GM21515 (cell line): ENCODE measurements at regions not wholly inside any gene's neighbourhood (a gene's known extent, or its start where the extent isn't known, plus 50 kb on each side); places are given as distances from the start of the nearest gene placed in this dataset.
"Not testable (repeated sequence)": the region's sequence is repeated elsewhere in the genome, so short reads cannot be mapped to it uniquely, and the experiment has no call there.

Source experiments
- ATAC-seq: cut with Tn5 transposase; IDR thresholded peaks from one replicate; pipeline ENCODE4 v1.9.1; 2021; ENCODE audit not compliant: unreplicated experiment

DNA sequence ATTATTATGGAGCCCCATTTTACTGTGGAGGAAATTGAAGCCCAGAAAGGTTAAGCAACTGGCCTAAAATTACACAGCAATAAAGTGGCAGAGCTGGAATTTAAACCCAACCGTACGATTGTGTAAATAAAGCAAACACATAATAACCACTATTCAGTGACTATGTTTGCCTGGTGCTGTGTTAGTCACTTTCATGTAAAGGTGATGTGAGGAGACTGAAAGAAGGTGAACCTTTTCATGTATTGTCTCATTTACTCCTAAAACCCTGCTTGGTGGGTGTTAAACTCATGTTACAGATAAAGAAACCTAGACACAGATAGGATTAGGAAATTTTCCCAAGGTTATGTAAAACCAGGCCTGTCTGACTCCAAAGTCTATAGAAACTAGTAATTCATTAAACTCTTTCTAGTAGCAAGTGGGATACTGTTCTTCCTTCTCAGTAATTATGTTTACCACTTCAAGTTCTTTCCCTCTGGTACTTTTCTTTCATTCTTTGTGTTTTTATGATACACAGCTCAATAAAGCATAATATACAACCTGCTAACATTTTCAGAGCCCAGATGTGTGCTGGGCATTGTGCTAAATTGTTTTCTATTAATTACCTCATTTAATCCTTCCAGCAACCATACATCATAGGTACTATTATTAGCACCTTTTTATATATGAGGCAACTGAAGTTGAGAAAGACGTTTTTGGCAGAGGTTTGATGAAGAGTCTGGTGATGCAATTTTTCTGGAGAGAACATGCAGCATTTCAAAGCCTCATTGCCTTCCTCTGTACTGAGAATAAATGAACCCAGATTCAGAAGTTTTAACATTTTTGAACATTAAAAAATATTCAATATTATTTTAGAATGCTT is 202.7 kb downstream of the SPRY1 start:
- peak; percentile 14 for ATAC-seq

DNA sequence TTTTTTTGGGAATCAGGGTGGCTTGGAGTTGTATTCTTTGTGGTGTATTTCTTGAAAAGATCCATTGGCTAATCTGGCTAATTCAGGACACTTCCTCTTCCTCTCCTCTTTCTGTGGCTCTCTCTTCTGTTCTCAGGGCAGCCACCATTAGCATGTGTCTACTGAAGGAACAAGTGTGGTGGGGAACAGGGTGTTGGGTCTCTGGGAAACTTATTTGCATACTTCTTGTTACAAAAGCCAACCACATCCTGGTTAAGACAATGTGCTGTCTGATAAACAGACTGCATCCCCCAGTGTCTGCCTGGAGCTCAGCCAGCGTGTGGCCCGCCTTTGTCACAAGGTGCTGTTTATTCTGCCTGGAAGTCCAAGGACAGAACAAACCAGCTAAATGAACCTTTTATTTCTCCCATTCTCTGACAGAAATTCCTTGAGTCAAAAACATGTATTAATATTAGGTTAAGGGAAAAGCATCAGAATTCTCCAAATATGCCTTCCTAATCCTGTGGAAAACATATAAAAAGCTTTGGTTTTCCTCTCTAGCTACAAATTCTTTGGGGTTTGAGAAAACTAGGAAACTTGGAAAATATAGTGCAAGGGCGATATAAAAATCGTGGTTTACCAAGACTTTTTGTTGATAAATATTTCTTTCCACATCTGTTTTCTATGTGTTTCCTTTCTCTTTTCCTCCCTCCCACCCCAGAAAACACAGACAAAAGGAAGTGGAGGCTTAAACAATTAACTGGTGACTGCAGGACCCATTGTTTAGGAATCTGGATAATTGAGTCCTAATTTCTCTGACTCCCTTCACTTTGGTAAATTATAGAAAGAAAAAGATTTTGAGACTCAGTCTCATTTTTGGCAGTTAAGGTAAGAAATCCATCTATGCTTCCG is 203.6 kb downstream of the SPRY1 start:
- ATAC-seq, result peak; percentile 99

DNA sequence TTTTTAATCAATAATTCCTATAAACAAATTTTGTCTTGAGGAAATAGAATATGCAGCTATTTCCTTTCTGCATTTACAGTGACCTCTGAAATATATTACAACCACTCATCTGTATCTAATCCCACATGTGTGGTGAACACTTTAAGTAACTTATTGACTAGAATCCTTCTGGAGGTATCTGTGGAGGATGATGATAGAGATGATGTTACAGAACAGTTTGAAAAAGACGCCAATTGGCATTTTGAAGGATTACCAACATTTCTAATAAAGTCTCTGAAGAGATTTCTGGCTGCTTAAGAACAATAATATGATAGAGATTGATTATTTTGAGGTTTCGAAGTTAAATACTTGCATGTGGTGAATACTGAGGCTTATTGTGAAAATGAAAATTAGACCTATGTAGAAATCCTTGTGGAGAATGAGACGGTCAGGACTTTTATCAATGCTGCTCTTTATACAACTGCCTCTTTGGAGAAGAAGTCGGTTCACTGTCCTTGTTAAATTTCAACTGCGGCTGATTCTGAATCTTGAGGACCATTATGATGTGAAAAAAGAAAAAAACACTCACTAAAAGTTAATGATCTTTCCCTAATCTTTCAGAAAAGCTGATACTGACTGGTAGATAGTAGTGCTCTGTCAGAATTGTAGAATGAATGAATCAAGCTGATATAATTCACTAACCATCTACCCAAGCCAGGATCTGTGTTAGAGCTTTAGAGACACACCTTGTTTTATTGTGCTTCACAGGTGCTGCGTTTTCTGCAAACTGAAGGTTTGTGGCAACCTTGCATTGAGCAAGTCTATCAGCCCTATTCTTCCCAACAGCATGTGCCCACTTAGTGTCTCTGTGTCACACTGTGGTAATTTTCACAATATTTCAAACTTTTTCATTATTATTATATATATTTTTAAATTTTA is 204.7 kb downstream of the SPRY1 start:
- no peak for ATAC-seq

DNA sequence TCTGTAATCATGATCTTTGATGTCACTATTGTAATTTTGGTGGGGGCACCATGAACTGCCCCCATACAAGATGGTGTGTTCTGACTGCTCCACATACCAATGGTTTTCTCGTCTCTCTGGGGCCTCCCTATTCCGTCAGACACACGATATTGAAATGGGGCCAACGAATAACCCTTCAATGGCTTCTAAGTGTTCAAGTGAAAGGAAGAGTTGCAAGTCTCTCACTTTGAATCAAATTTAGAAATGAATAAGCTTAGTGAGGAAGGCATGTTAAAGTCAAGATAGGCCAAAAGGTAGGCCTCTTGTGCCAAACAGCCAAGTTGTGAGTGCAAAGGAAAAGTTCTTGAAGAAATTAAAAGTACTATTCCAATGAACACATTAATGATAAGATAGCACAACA is 205.4 kb downstream of the SPRY1 start:
- ATAC-seq, result no peak

DNA sequence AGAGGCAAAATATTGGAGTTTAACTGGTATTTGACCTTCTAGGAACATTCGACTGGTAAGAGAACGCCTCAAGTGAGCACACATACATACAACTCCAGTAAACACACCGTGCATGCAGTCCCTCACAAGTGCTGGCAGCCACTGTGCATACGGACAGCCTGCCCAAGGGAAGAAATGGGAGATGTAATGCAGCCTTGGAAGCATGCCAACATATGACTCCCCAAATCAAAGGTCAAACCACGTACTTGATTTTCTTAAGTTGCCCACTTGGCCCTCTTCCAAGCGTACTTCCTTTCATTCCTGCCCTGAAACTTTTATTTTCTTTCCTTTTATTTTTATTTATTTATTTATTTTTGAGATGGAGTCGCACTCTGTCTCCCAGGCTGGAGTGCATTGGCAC is 206.6 kb downstream of the SPRY1 start:
- ATAC-seq, result no peak

DNA sequence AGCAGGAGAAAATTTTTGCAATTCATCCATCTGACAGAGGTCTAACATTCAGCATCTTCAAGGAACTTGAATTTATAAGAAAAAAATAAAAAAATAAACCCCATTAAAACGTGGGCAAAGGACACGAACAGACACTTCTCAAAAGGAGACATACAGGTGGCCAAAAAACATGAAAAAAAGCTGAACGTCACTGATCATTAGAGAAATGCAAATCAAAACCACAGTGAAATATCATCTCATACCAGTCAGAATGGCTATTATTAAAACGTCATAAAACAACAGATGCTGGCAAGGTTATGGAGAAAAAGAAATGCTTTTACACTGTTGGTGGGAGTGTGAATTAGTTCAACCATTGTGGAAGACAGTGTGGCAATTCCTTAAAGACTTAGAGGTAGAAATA is 209.2 kb downstream of the SPRY1 start:
- ATAC-seq, result not testable (repeated sequence)

DNA sequence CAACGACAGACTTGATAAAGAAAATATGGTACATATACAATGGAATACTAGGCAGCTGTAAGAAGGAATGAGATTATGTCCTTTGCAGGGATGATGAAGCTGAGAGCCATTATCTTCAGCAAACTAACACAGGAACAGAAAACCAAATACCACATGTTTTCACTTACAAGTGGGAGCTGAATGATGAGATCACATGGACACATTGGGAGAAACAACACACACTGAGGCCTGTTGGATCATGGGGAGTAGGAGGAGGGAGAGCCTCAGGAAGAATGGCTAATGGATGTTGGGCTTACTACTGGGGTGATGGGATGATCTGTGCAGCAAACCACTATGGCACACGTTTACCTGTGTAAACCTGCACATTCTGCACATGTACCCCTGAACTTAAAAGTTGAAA is 209.7 kb downstream of the SPRY1 start:
- no peak for ATAC-seq

DNA sequence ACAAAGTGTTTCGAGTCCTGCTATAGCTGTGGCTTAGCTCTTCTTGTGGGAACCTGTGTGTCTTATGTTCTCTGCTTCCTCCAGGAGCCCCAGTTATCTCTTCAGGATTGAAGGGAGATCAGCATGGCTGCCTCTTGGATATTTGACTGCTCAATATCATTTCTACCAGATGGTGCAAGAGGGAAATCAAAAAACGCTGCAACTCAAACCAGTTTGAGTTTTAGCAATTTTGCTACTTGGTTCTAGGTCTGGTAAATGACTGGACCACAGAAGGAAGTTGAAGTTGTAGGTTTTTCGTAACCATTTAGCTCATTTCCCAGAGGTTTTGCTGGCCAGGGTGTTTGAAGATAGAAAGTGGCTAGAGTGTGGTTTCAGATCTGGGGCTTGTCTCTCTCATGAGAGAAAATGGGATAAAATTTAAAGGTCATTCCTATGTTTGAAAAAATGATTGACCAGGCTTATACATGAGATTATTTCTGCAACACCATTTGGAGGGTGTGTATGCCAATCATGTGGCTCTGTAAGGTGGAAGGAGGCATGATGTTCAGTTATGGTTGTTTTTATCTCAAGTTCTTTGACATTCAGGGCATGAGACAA is 210.4 kb downstream of the SPRY1 start:
- ATAC-seq, result no peak

DNA sequence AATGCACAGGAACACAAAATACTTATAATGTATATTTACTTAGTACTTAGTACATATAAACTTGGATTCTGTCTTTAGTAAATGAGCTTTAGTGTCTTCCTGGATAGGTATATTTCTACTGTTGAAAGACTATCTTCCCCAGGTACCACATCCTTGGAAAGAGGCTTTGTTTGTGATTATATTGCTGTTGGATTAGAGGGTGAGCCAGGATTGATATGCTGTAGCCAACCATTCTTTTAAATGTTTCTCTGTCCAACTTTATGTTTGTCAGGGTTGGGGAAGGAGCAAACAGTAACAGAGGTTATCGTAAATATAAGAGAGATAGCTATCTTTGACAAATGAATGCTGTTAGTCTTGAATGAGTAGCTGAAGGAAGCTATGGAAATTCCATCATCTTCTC is 213.2 kb downstream of the SPRY1 start:
- no peak for ATAC-seq

DNA sequence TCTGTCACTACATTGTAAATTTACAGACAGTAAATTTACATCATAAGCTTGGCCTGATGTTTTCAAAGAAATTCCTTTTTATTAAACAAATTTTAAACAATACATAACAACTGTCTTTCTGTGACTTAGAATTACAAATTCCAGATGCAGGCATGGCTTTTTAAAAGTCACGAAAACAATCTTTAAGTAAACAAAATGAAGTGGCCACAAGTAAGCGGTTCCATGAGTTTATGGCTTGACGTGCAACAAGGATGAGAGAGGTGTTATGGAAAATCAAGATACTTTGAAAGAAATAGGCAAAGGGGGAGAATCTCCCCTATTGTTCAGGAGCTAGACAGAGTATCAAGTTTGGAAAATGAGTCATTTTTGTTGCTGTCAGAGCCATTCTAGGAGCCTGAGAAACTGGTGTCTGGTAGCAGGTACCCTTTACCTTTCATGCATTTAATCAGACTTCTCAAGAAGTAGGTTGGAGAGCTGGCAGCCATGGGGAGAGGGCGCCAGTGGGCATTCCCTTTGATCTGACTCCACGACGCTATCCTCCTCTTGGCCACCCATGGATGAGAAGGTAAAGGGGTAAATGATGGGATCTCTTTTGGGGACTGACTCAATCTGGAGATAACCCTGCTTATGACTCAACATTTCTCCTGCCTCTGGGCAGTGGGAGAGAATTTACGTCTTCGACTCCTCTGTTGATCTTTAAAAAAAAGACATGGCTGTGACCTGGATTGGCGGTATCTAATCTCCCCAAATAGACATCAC is 217.2 kb downstream of the SPRY1 start:
- ATAC-seq, result no peak

DNA sequence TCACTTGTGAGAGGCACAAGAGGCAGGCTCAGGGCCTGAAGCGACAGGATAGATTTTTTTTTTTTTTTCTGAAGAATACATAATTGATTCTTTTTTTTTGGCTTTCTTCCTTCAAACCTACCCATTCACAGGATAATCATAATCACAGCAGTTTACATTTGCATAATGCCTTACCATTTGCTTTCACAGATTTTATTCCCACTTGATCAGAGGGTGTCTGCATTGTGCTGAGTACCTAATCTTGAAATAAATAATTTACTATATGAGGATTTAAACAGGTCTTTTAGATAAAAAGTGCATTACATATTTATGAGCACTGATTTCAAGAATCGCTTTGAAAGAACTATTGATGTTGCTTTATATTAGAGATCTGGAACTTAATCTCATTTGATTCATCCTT is 219.3 kb downstream of the SPRY1 start:
- ATAC-seq, result no peak

DNA sequence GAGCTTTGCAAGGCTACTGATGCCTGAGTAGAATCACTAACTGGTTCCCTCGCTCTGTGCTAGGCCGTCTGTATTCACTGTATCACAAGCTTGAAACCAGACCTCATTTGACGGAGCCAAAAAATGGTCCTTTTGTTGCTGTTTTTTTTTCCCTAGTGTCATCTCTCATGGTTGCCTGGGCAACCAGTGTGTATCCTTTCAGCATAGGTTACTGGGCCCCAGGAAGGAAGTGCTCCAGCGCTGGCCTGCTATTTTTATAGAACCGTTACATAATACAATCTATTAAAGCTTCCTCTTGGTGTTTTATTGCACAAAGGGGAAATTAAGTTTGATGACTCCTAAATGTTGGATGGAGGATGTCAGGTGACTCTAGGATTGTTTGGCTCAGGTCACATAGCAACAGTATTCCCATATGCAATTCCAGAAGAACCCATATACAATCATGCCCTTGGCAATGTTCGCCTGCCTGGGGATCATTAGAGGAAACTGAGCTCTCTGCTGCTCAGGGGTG is 220.4 kb downstream of the SPRY1 start:
- no peak for ATAC-seq

DNA sequence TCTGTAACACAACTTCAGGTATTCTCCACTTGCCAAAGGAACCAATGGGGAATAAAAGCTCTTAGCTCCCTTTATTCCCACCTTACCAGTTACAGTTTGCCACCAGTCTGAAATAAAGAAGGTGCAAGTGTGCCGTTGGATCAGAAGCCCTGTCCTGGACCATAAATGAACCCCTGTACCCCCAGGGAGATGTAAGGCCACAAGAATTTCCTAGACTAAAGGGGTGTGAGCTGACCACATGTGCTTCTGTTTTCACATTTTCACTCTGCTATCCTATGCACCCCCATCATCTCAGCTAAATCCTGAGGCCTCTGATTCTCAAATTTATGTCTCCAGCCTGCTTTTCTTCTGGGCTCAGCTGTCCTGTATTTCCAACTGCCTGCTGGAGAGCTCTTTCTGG is 221.2 kb downstream of the SPRY1 start:
- ATAC-seq, result no peak

DNA sequence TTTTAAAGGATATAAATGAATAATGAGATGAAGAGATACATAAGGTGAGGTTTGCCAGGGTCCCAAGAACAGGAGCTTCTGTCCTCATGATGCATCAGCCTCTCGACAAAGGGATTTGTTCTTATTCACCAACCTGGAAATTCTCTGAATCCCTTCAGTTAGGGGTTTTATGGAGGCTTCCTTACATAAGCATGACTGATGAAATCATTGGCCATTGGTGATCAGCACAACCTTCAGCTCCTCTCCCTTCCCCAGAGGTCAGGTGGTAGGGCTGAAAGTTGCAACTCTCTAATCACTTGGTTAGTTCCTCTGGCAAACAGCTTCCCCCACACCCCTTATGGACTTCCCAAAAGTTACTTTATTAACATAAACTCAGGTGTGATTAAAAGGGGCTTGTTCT is 222.0 kb downstream of the SPRY1 start:
- no peak for ATAC-seq

DNA sequence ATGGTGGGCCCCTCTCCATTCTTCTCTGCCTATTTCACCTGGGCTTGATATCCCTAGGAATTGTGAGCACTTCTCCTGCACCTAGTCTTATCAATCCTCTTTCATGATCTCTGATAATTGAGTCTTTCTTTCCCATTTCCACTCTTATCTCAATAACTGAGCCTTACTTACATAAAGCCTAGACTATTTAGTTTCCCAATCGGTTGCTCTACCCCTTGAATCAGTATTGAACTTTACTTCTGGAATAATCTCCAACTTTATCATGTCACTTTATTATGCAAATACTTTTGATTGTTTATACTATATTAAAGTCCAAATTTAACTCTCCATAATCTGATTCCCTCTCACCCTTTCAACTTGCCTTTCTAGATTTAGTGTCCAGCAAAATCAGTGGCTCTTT is 222.7 kb downstream of the SPRY1 start:
- no peak for ATAC-seq

DNA sequence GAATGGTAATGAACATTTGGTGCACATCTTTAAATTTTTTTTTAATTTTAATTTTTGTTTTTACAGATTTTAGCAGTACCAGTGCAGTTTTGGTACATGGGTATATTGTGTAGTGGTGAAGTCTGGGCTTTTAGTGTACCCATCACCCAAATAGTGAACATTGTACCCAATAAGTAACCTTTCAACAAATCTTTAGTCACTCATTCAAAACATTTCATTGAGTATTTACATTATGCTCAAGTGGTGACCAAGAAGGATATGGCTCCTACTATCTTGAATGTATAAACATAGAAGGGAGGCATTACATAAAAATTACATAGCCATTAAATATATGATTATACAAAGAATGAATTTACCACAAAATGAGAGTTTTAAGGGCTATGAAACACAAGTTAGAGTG is 223.3 kb downstream of the SPRY1 start:
- ATAC-seq, result no peak

DNA sequence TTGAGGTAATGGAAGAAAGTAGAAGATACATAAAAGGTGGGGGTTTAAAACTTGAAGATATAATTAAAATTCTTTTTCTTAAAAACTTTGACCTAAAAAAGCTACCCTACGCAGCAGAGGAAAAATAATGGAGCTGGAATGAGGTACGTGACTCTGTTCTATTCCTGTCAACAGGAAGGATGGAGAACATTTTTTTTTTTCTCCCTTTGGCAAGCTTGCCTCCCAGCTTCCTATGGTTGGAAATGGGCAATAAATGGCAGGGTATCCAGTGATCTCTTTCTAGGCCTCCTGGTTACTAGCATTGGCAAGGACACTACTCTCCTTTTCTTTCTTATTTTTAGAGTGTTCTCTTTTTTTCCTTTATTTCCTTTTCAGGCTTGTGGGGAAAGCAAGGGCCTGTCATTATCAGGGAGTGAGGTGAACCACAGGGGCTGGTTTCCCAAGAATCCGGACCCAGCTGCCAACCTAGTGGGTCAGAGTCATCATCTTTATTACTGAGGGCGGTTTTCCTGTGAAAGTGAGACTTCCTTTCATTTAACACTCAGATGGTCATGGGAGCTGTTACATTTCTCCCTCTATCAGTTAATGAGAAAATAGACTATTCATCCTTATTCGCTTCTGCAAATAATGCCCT is 224.6 kb downstream of the SPRY1 start:
- no peak for ATAC-seq

DNA sequence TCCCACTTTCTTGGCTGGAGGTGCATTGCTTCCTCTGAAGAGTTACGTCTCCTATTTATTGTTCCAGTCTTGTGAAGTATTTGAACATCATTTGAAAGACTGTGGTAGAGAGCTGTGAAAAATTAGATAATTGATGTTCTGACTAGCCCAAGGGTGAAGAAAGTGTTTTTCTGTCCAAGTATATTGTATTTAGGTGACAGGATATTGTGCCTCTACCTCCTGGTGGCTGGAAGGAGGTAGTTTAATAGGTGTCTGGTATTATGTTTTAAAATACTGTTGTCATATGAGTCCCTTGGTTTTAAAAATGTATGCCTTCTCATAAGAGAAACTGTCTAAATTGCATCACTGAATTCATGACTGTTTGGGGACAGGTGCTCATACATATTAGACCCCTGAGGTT is 226.0 kb downstream of the SPRY1 start:
- no peak for ATAC-seq

DNA sequence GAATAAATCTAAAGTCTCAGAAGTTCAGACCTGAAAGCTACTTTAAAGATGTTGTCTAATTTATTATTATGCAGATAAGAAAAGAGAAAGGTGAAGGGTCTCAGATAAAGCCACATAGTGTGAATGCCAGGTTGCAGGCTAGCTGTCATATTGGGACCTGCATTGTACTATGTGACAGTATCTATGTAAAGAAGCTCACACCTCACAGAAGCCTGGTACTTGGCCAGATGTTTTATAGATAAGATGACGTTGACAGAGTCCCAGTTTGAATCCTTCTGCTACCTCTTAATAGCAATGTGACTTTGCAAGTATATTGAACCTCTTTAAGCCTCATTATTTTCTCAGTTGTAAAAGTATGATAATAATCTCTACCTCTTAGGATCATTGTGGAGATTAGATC is 227.0 kb downstream of the SPRY1 start:
- no peak for ATAC-seq
